Activated CD4-positive, alpha-beta T cell treated with anti-CD3 and anti-CD28 coated beads for 24 hours (primary cell): ENCODE measurements at regions not wholly inside any gene's neighbourhood (a gene's known extent, or its start where the extent isn't known, plus 50 kb on each side); places are given as distances from the start of the nearest gene placed in this dataset.
"Not testable (repeated sequence)": the region's sequence is repeated elsewhere in the genome, so short reads cannot be mapped to it uniquely, and the experiment has no call there.

Experiments
- DNase-seq, 2 donors: peaks; one replicate each; pipeline ENCODE4 v3.0.0-alpha.2; 2020; ENCODE audit warnings: low read depth in 2 of 2

- not testable (repeated sequence) for DNase-seq
Observed at GRCh38 chr22:23460517-23461031, 119.5 kb downstream of the IGLL1 start.

GRCh38 chr22:23459645-23460516 is 120.2 kb downstream of the IGLL1 start:
- DNase-seq = not testable (repeated sequence)

GRCh38 chr22:23458663-23459541 is 121.2 kb downstream of the IGLL1 start:
- DNase-seq = no peak

DNA sequence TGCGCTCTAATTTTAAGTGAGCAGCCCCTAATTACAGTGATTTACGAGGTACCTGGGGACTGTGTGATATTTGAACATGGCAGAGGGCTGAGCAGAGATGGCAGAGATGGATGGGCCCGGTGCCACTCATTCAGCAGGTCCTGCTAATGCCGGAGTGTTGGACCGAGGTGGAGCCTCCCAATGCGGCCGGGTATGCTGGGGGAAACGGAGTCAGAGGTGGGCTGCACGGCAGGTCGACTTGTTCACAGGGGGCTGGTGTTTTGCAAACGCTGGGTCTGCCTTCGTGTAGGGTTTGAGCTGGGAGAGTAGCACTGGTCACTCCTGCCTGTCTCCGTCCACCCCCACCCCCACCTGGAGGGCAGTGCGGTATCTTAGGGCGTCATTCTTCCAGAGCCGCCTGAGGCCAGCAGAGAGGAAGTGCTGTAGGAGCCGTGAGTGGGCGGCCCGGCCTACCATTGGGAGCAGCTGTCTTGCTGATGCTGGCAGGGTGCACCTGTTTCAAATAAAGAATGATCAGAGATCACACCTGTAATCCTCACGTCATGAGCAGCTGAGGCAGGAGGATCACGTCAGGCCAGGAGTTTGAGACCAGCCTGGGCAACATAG is 122.6 kb downstream of the IGLL1 start:
- DNase-seq = no peak

- DNase-seq = not testable (repeated sequence)
Observed at GRCh38 chr22:23456666-23457379, 123.3 kb downstream of the IGLL1 start.

GRCh38 chr22:23454345-23454744 is 125.7 kb downstream of the IGLL1 start:
- DNase-seq = not testable (repeated sequence)

GRCh38 chr22:23453277-23453676 is 126.8 kb downstream of the IGLL1 start:
- DNase-seq = no peak

GRCh38 chr22:23452231-23453010 is 127.7 kb downstream of the IGLL1 start:
- no peak for DNase-seq

DNA sequence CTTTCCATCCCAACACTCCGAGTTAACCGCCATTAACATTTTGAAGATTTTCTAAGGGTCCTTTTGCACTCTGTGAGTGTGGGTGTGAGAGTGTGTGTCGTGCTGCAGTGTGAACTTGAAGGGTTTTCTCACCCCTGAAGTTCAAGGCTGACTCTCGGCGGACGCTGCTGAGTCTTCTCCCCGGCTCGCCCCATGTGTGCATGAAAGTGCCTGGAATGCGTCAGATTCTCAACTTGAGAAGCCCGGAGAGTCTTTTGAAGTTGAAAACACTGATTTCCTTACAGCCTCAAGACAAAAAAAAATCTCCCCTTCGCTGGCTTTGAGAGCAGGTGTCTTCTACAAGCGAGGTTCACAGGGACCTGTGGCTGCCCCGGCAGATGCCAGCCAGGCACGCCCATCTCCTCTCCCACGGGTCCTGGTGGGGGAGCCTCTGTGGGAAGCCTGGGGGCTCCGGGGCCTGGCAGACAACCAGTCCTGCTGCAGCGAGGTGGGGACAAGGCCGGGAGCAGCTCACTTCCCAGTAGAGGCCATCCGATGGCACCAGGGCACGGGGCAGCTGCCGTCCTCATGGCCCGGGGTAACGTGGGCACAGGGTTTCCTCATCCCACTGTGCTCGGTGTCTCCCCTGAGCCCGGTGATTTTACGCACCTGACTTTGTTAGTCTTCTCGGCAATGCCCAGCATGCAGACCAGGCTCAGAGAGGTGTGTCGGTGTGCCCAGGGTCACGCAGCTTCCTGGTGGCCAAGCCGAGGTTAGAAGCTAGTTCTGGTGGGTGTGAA is 128.4 kb downstream of the IGLL1 start:
- DNase-seq = not testable (repeated sequence)

- not testable (repeated sequence) for DNase-seq
Observed at GRCh38 chr22:23450821-23451220, 129.3 kb downstream of the IGLL1 start.

DNA sequence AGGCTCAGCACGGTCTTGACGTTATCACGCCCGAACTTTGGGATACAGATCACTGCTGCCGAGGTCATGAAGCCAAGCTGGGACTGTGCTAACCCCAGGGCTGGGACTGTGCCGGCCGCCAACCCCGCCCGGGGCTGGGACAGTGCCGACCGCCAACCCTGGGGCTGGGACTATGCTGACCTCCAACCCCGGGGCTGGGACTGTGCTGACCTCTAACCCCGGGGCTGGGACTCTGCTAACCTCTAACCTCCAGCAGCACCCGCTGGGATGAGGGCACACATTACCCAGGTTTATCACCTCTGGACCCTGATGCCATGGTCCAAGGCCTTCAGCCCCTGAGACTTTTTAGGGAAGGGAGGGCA is 129.7 kb downstream of the IGLL1 start:
- no peak for DNase-seq

- not testable (repeated sequence) for DNase-seq
Observed at GRCh38 chr22:23449748-23450433, 130.2 kb downstream of the IGLL1 start.

DNA sequence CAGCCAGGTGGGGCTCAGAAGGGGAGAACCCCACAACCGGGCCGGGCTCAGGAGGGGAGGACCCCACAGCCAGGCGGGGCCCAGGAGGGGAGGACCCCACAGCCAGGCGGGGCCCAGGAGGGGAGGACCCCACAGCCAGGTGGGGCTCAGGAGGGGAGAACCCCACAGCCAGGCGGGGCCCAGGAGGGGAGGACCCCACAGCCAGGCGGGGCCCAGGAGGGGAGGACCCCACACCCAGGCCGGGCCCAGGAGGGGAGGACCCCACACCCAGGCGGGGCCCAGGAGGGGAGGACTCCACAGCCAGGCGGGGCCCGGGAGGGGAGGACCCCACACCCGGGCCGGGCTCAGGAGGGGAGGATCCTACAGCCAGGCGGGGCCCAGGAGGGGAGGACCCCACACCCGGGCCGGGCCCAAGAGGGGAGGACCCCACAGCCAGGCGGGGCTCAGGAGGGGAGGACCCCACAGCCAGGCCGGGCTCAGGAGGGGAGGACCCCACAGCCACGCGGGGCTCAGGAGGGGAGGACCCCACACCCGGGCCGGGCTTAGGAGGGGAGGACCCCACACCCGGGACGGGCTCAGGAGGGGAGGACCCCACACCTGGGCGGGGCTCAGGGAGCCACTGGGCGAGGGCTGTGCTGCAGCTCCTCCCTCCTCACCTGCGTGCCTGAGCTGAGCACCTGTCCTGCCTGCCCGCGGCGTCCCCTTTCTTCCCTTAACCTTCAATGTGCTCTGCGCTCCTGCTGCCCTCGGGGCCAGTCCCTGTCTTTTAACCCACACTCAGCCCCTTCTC is 131.4 kb downstream of the IGLL1 start:
- DNase-seq = not testable (repeated sequence)

DNA sequence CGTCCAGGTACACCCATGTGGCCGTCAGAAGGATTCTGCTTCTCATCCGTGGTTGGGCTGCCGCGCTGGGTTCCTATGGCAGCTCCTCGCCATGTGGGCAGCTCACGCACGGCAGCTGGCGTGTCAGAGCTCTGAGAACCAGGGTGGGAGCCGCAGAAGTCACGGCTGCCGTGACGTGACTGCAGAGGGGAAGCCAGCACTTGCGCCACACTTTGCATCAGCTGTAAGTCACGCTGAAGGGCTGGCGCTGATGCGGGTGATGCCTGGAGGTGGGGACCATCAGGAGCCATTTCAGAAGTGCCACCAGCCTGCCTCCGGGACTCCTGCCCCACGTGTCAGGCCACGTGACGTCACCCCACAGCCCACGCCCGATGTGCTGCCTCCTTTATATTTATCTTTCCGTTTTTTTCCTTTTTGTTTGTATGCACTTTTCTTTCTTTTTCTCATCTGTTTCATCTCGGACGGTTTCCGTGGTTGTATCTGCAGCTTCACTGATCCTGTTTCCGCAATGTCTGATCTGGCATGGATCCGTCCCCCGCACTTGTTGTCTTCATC is 133.2 kb downstream of the IGLL1 start:
- no peak for DNase-seq

DNA sequence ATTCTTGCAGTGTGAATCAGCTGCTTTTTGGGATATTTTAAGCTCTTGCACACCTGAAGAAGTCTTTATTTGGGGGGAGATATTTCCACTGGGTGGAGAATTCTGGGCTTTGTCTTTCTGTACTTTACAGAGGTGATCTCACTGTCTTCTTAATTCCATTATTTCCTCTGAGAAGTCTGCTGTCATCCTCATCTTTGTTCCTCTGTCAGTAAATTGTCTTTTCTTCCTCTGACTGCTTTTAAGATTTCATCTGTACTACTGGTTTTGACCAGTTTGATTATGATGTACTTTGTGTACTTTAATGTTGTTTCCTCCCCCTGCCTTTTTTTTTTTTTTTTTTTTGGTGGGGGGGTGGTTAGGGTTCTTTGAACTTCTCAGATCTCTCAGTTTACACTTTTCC is 133.9 kb downstream of the IGLL1 start:
- DNase-seq = not testable (repeated sequence)

DNA sequence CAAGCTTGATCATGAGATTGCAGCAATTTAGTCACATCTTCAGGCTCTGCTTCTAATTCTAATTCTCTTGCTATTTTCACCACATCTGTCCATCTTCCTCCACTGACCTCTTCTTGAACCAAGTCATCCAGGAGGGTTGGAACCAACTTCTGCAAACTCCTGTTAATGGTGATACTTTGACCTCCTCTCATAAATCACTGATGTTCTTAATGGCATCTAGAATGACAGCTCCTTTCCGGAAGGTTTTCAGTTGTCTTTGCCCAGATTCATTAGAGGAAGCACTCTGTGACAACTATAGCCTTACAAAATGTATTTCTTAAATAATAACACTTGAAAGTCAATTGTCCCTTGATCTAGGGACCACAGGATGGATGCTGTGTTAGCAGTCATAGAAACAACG is 136.2 kb downstream of the IGLL1 start:
- not testable (repeated sequence) for DNase-seq

DNA sequence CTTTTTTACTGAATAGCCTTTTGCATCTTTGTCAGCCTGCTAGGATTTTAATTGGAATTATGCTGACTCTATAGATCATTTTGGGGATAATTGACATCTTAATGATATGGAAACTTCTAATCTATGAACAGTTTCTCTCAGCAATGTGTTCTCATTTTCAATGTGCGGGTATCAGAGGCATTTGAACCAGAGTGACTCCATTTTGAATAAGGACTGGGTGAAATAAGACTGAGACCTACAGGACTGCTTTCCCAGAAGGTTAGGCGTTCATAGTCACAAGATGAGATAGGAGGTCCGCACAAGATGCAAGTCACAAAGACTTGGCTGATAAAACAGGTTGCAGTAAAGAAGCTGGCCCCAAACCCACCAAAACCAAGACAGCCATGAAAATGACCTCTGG is 140.5 kb downstream of the IGLL1 start:
- DNase-seq = not testable (repeated sequence)

- no peak for DNase-seq
Observed at GRCh38 chr22:23438216-23438615, 141.9 kb downstream of the IGLL1 start.
